HCT116 (cell line): ENCODE measurements at regions not wholly inside any gene's neighbourhood (a gene's known extent, or its start where the extent isn't known, plus 50 kb on each side); places are given as distances from the start of the nearest gene placed in this dataset.

Experiments used
- ATAC-seq: fragments of 200-7000 bp; cut with Tn5 transposase; 2 replicates; pipeline ENCODE4 v1.9.1; 2020; ENCODE audit warnings: mild to moderate bottlenecking, moderate library complexity
- BruUV-seq: library from RNA; stranded (reverse); fragments of 400-500 nt; replicated peaks from 2 replicates; lab custom pipeline; 2021; lab: Mats Ljungman, UMichigan
- CTCF ChIA-PET: fragments of 300-600 bp; sonication (Branson Sonifier 250); formaldehyde crosslinking; loops from one replicate; lab custom pipeline; 2021; ENCODE audit warnings: antibody characterized with exemption; lab: Charles Lee
- POLR2A ChIA-PET: fragments of 300-600, 350-600 bp; sonication (Branson Sonifier 250); formaldehyde crosslinking; loops from one replicate; lab custom pipeline; 2021; ENCODE audit warnings: antibody characterized with exemption; lab: Charles Lee
- RAD21 ChIA-PET, 2 experiments: fragments of 300-600 bp; sonication (Branson Sonifier 250); formaldehyde crosslinking; loops; one replicate each; lab custom pipeline; 2023; ENCODE audit warnings: low total read pairs in 2 of 2; ENCODE audit not compliant: uncharacterized antibody in 2 of 2, unreplicated experiment in 2 of 2, low non-redundant PET in 1 of 2; lab: Charles Lee
- DNase-seq: peaks from one replicate; pipeline ENCODE4 v3.0.0-alpha.2; 2010; ENCODE audit warnings: low read depth, low spot score
- H2AFZ ChIP-seq: fragments of 200-600 bp; shearing (Covaris generic), sonication (generic); 2 replicates; pipeline ENCODE4 v1.6.1; 2017; ENCODE audit warnings: low read depth, mixed run types, mixed read lengths, antibody characterized with exemption, low read length; ENCODE audit not compliant: poor library complexity, severe bottlenecking
- H3K27ac ChIP-seq: 2 replicates; pipeline ENCODE4 v1.5.1; 2012; ENCODE audit warnings: low read depth, low read length
- H3K27me3 ChIP-seq: fragments of 200-600 bp; sonication (generic); 2 replicates; pipeline ENCODE4 v1.6.1; 2016; ENCODE audit warnings: mixed run types, low read length, mixed read lengths; ENCODE audit not compliant: insufficient read depth
- H3K36me3 ChIP-seq, 2 experiments: fragments of 200-500 bp in 1 of 2; fragments of 200-600 bp in 1 of 2; sonication (Bioruptor generic) in 1 of 2; sonication (generic) in 1 of 2; 2 replicates each; pipeline versions ENCODE4 v1.5.1 to v1.6.1; 2014 to 2016; ENCODE audit warnings: low read length in 2 of 2, inconsistent platforms in 1 of 2, mixed read lengths in 1 of 2, mixed run types in 1 of 2; ENCODE audit not compliant: insufficient read depth in 2 of 2, control insufficient read depth in 1 of 2
- H3K4me1 ChIP-seq, 2 experiments: fragments of 200-600 bp in 1 of 2; sonication (generic) in 1 of 2; 2 replicates each; pipeline versions ENCODE4 v1.5.1 to v1.6.1; 2012 to 2017; ENCODE audit warnings: low read length in 2 of 2, inconsistent platforms in 1 of 2, mild to moderate bottlenecking in 1 of 2, mixed read lengths in 1 of 2, mixed run types in 1 of 2, moderate library complexity in 1 of 2; ENCODE audit not compliant: insufficient read depth in 2 of 2, control insufficient read depth in 1 of 2
- H3K4me2 ChIP-seq: fragments of 200-600 bp; sonication (generic); 2 replicates; pipeline ENCODE4 v1.6.1; 2017; ENCODE audit warnings: mixed run types, low read length, mixed read lengths
- H3K4me3 ChIP-seq, 2 experiments: fragments of 200-600 bp in 1 of 2; sonication (generic) in 1 of 2; replicated peaks in 1 of 2; 2 replicates each; pipeline ENCODE4 v1.5.1; 2011 to 2016; ENCODE audit warnings: low read length in 2 of 2, control low read depth in 1 of 2, low read depth in 1 of 2, mild to moderate bottlenecking in 1 of 2, mixed read lengths in 1 of 2, mixed run types in 1 of 2
- H3K79me2 ChIP-seq: fragments of 200-600 bp; sonication (generic); 2 replicates; pipeline ENCODE4 v1.6.1; 2017; ENCODE audit warnings: mild to moderate bottlenecking, mixed run types, low read length, moderate library complexity, mixed read lengths; ENCODE audit not compliant: insufficient read depth
- H3K9ac ChIP-seq: fragments of 200-600 bp; sonication (generic); 2 replicates; pipeline ENCODE4 v1.6.1; 2016; ENCODE audit warnings: low read length, mixed read lengths
- H3K9me2 ChIP-seq: fragments of 200-600 bp; sonication (generic), shearing (Covaris generic); 2 replicates; pipeline ENCODE4 v1.6.1; 2017; ENCODE audit warnings: mixed run types, mild to moderate bottlenecking, moderate library complexity; ENCODE audit not compliant: insufficient read depth
- H3K9me3 ChIP-seq, 2 experiments: fragments of 200-500 bp in 1 of 2; fragments of 200-600 bp in 1 of 2; sonication (Bioruptor generic) in 1 of 2; sonication (generic) in 1 of 2; 2 replicates each; pipeline ENCODE4 v1.6.1; 2014 to 2017; ENCODE audit warnings: low read length in 2 of 2, mixed read lengths in 2 of 2, inconsistent platforms in 1 of 2, low read depth in 1 of 2, mild to moderate bottlenecking in 1 of 2, mixed run types in 1 of 2, moderate library complexity in 1 of 2; ENCODE audit not compliant: control insufficient read depth in 1 of 2, insufficient read depth in 1 of 2
- H4K20me1 ChIP-seq: fragments of 200-600 bp; sonication (generic), shearing (Covaris generic); 2 replicates; pipeline ENCODE4 v1.6.1; 2017; ENCODE audit warnings: mixed run types, mild to moderate bottlenecking, moderate library complexity; ENCODE audit not compliant: insufficient read depth
- CBX3 ChIP-seq: IDR thresholded peaks from 2 replicates; pipeline ENCODE4 v1.6.1; 2012; ENCODE audit warnings: low read depth
- CEBPB ChIP-seq: IDR thresholded peaks from 2 replicates; pipeline ENCODE4 v1.6.1; 2012; ENCODE audit warnings: low read depth
- EZH2phosphoT487 ChIP-seq: fragments of 200-600 bp; IDR thresholded peaks from 2 replicates; pipeline ENCODE4 v1.6.1; 2018; ENCODE audit warnings: antibody characterized with exemption, borderline replicate concordance
- POLR2AphosphoS5 ChIP-seq: IDR thresholded peaks from 2 replicates; pipeline ENCODE4 v1.6.1; 2011; ENCODE audit warnings: mild to moderate bottlenecking, low read depth, low read length, moderate library complexity
- RAD21 ChIP-seq: IDR thresholded peaks from 2 replicates; pipeline ENCODE4 v1.6.1; 2012; ENCODE audit warnings: low read depth, mild to moderate bottlenecking
- SP1 ChIP-seq: IDR thresholded peaks from 2 replicates; pipeline ENCODE4 v1.6.1; 2012; ENCODE audit warnings: low read depth
- SRF ChIP-seq: IDR thresholded peaks from 2 replicates; pipeline ENCODE4 v1.6.1; 2012; ENCODE audit warnings: low read depth
- TCF7L2 ChIP-seq: IDR thresholded peaks from 2 replicates; pipeline ENCODE4 v1.7.0; 2011; ENCODE audit warnings: borderline replicate concordance, inconsistent platforms; ENCODE audit not compliant: insufficient read depth, insufficient read length; ENCODE audit errors: extremely low read depth
- YY1 ChIP-seq: IDR thresholded peaks from 2 replicates; pipeline ENCODE4 v1.6.1; 2011; ENCODE audit warnings: low read length, low read depth, moderate library complexity, mild to moderate bottlenecking; ENCODE audit not compliant: insufficient replicate concordance; ENCODE audit errors: extremely low read depth
- ZBTB33 ChIP-seq: IDR thresholded peaks from 2 replicates; pipeline ENCODE4 v1.6.1; 2011; ENCODE audit warnings: mild to moderate bottlenecking, low read length, moderate library complexity; ENCODE audit not compliant: insufficient replicate concordance; ENCODE audit errors: extremely low read depth
- intact Hi-C: fragments of 100-400 bp; cut with micrococcal nuclease; formaldehyde crosslinking; loops from 2 replicates; pipeline ENCODE4 v1.10.0; 2022

- H4K20me1 ChIP-seq = no peaks in the 10 kb centered on the region
- no peak for DNase-seq
- H3K36me3 ChIP-seq = no peaks in the 10 kb centered on the region
- no TSS peak for BruUV-seq
- H2AFZ ChIP-seq = no peak overlapping the region
- H3K9me3 ChIP-seq = no peaks in the 10 kb centered on the region
- RAD21 ChIA-PET = no interaction called here
- no peaks in the 10 kb centered on the region for H3K79me2 ChIP-seq
- no peak for ATAC-seq
- no peaks in the 10 kb centered on the region for H3K27me3 ChIP-seq
- no peak overlapping the region for H3K27ac ChIP-seq
- intact Hi-C loops = no loop called here
- no peak overlapping the region for H3K4me3 ChIP-seq
- no peak for TF ChIP-seq TCF7L2
- TF ChIP-seq CEBPB = no peak
- no peak for TF ChIP-seq EZH2phosphoT487
- TF ChIP-seq SP1 = no peak
- no peak for TF ChIP-seq ZBTB33
- no peak for TF ChIP-seq POLR2AphosphoS5
- TF ChIP-seq CBX3 = no peak
- no peak for TF ChIP-seq SRF
- TF ChIP-seq YY1 = no peak
- TF ChIP-seq RAD21 = no peak
- no peak overlapping the region for H3K9ac ChIP-seq
- H3K9me2 ChIP-seq = no peaks in the 10 kb centered on the region
- CTCF ChIA-PET = no interaction called here
- H3K4me2 ChIP-seq = no peak overlapping the region
- POLR2A ChIA-PET = no interaction called here
- no peaks in the 10 kb centered on the region for H3K4me1 ChIP-seq
These were observed 137.3 kb upstream of the FNDC3A start for GRCh38 chr13:48838193-48838973.
